K562 (cell line): ENCODE measurements at regions not wholly inside any gene's neighbourhood (a gene's known extent, or its start where the extent isn't known, plus 50 kb on each side); places are given as distances from the start of the nearest gene placed in this dataset.

Source experiments
- ARNT ChIP-seq, 2 experiments: fragments of 450-650 bp; IDR thresholded peaks; 2 replicates each; pipeline ENCODE4 v1.6.1; 2016; ENCODE audit warnings: mild to moderate bottlenecking in 1 of 2
- BRCA1 ChIP-seq, 2 experiments: fragments of 450-650 bp in 1 of 2; sonication (generic) in 1 of 2; formaldehyde crosslinking in 1 of 2; IDR thresholded peaks; 2 replicates each; pipeline versions ENCODE4 v1.5.0 to v1.6.1; 2017 to 2020; ENCODE audit warnings: mild to moderate bottlenecking in 1 of 2, missing genetic modification reagents in 1 of 2
- CBX8 ChIP-seq: fragments of 200-600 bp; sonication (generic); IDR thresholded peaks from 2 replicates; pipeline ENCODE4 v1.6.1; 2012; ENCODE audit warnings: borderline replicate concordance, mixed run types, low read depth, mild to moderate bottlenecking, moderate library complexity, mixed read lengths, low read length, control low read depth, inconsistent platforms; ENCODE audit not compliant: poor library complexity, severe bottlenecking; ENCODE audit errors: extremely low read depth
- CHD1 ChIP-seq: fragments of 200-600 bp; sonication (generic); IDR thresholded peaks from one replicate; pipeline ENCODE4 v1.6.1; 2012; ENCODE audit warnings: mild to moderate bottlenecking, moderate library complexity, low read length, inconsistent platforms
- CTCF ChIP-seq, 3 experiments: IDR thresholded peaks in 2 of 3; conservative IDR thresholded peaks in 1 of 3; 2 replicates each; pipeline ENCODE4 v1.5.1; 2011 to 2012; ENCODE audit warnings: low read length in 3 of 3, mild to moderate bottlenecking in 3 of 3, control low read depth in 2 of 3, improper control_type of control experiment in 1 of 3, inconsistent platforms in 1 of 3, low read depth in 1 of 3, mixed read lengths in 1 of 3, moderate library complexity in 1 of 3; ENCODE audit not compliant: insufficient read depth in 2 of 3
- ERF ChIP-seq: fragments of 450-650 bp; formaldehyde crosslinking; IDR thresholded peaks from 2 replicates; pipeline ENCODE4 v1.4.0; 2020; ENCODE audit warnings: mild to moderate bottlenecking, mixed read lengths
- ETV5 ChIP-seq: sonication (generic); formaldehyde crosslinking; IDR thresholded peaks from 2 replicates; pipeline ENCODE4 v1.4.0; 2020; ENCODE audit warnings: low read depth, mild to moderate bottlenecking, missing genetic modification reagents
- TFAM ChIP-seq: fragments of 250-450 bp; sonication (Bioruptor Pico); conservative IDR thresholded peaks from 2 replicates; pipeline ENCODE4 v1.5.0; 2021; ENCODE audit warnings: mild to moderate bottlenecking, moderate library complexity
- ZBTB2 ChIP-seq: fragments of 450-650 bp; IDR thresholded peaks from 2 replicates; pipeline ENCODE4 v1.6.1; 2016; ENCODE audit warnings: antibody characterized with exemption
- ZFP36 ChIP-seq: fragments of 150-350 bp; IDR thresholded peaks from 2 replicates; pipeline ENCODE4 v1.6.1; 2018; ENCODE audit warnings: low read length, low read depth; ENCODE audit not compliant: partially characterized antibody
- ZNF24 ChIP-seq: fragments of 450-650 bp; IDR thresholded peaks from 2 replicates; pipeline ENCODE4 v1.6.1; 2016

GRCh38 chr14:43408472-43408871 lies 1098.6 kb downstream of the FSCB start:
- no peak for TF ChIP-seq ARNT (IDR thresholded peaks at IDR 0.05)
- TF ChIP-seq BRCA1 (IDR thresholded peaks at IDR 0.05) = no peak
- TF ChIP-seq BRCA1 (CRISPR knock-in tag; IDR thresholded peaks at IDR 0.05) = no peak
- no peak for TF ChIP-seq CBX8
- TF ChIP-seq ZNF24 = no peak
- TF ChIP-seq ZFP36 = no peak
- no peak for TF ChIP-seq ERF
- no peak for TF ChIP-seq CTCF (IDR thresholded peaks at IDR 0.05 in 2 of 3, conservative IDR thresholded peaks at IDR 0.05 in 1 of 3; ENCODE audit: insufficient read depth in 2 of 3, low read depth in 1 of 3, low read length in 3 of 3)
- no peak for TF ChIP-seq CHD1
- no peak for TF ChIP-seq ZBTB2
- no peak for TF ChIP-seq TFAM (CRISPR knock-in tag)
- TF ChIP-seq ETV5 (CRISPR knock-in tag) = no peak
